GM20000 (cell line): ENCODE measurements at regions not wholly inside any gene's neighbourhood (a gene's known extent, or its start where the extent isn't known, plus 50 kb on each side); places are given as distances from the start of the nearest gene placed in this dataset.

Source experiments
- DNase-seq: peaks from one replicate; pipeline ENCODE4 v3.0.0; 2012; ENCODE audit warnings: low spot score
- CTCF ChIP-seq: IDR thresholded peaks from 2 replicates; pipeline ENCODE4 v1.5.1; 2012; ENCODE audit warnings: mild to moderate bottlenecking, control low read depth; ENCODE audit errors: extremely low read depth, missing control alignments

DNA sequence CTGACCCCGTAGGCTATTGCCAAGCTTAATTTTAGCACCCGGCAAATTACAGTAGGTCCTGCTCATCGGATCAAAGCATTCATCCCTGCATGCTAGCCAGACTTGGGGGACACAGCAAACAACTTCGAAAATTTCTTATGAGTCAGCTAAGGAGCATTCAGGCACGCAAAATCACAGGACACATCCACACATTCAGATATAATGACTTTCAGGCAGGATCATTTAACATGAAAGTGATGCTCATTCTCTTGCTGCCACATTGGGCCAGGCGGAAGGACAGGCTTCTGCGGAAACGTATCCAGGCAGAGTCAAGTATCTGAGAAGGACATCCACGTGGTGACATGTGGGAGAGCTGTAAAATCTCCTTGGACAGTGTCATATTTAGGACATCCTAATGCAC lies 474.0 kb upstream of the NRP1 start:
- no peak for DNase-seq
- no peak for TF ChIP-seq CTCF

DNA sequence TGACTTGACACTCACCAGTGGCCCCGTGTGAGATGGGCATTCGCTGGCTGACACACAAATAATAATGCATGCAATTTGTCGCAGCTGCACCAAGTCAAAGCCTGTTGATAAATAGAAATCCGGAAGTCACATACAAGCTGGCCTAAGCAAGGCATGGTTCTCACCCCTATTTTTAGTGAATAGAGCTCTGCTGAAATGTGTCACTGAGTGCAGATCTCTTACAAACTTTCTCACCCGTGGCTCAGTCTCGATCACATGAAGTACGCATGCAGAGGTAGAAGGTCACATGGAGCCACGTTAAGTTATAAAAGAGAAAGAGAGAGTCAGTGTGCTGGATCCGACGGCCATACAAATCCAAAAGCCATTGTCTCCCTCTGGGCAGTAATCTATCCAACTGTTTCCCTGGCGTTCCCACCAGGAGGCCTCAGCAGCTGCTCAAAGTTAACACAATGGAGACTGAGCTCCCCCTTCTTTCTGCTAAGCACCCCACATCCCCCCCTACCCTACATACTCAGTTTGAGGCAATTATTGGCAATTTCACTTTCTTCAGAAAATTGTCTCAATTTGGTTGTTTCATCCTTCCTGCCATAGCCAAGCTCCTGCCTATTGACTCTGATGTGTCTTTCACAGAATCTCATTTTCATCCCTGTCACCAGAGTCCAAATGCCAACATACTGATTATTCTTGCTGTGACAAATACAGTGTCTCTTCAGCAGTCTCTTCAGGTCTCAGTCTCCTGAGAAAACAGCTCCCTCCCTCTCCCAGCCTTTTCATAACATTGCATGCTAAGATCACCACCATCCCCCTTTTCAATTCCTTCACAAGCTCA lies 473.3 kb upstream of the NRP1 start:
- no peak for TF ChIP-seq CTCF
- DNase-seq, result no peak

- DNase-seq, result no peak
- TF ChIP-seq CTCF, result no peak
These were observed 471.4 kb upstream of the NRP1 start for GRCh38 chr10:33805831-33806230.

GRCh38 chr10:33804584-33804983 lies 470.1 kb upstream of the NRP1 start:
- TF ChIP-seq CTCF, result no peak
- DNase-seq, result no peak

GRCh38 chr10:33803248-33803647 lies 468.8 kb upstream of the NRP1 start:
- no peak for DNase-seq
- no peak for TF ChIP-seq CTCF

DNA sequence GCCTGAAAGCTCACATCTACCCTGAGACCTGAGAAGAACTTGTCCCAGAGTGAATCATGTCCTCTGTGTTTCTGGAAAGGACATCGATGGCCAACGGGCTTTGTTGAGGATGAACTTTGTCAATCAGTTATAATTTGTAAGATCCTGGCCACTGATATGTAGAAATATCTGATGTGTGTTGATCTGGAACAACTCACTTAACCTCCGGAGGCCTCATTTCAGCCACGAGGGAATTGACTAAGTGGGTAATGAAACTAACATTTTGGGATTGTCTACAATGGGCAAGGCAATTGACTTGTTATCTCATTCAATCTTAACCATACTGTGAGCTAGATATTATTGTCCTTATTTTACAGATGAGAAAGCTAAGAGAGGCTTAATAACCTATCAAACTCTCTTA lies 468.1 kb upstream of the NRP1 start:
- DNase-seq, result no peak
- TF ChIP-seq CTCF, result no peak

DNA sequence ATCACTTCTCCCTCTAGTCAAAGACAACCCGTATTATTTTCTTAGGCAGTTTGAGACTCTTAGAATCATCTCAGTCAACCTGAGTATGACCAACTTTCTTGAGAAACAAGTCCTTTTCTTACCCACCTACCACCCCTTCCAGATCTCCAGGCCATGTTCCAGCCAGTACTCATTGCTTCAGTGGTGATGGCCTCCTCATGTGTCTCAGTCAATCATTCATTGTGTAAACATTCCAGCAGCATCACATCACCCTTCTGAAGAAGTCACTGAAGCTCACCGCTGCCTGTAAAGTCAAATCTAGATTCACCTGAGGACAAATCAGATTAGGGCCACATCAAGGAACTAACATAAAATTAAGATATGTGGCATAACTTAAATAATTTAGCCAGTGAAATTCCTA lies 467.2 kb upstream of the NRP1 start:
- TF ChIP-seq CTCF, result no peak
- DNase-seq, result no peak
